HG03378 (cell line): ENCODE measurements at regions not wholly inside any gene's neighbourhood (a gene's known extent, or its start where the extent isn't known, plus 50 kb on each side); places are given as distances from the start of the nearest gene placed in this dataset.
"Not testable (repeated sequence)": the region's sequence is repeated elsewhere in the genome, so short reads cannot be mapped to it uniquely, and the experiment has no call there.

Experiments
- ATAC-seq: cut with Tn5 transposase; IDR thresholded peaks from one replicate; pipeline ENCODE4 v1.9.1; 2021; ENCODE audit warnings: mild to moderate bottlenecking, moderate library complexity; ENCODE audit not compliant: unreplicated experiment

DNA sequence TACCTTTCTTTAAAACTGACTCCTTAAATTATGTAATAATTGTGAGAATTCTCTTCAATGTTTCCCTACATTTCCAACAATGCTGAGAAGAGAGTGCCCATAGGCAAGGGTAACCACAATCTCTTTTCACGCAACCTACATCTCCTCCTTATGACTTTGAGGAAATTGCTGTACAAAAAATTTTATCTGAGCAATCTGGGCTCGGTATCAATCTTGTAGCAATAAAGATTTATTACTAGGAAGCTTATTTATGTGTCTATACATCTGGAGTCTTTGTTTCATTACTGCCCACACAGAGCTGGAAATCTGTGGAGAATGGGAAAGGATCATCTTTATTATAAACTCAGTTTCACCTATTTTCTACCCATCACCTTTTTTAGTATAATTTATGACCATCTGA is 913.8 kb upstream of the SORCS1 start:
- no peak for ATAC-seq

- ATAC-seq = no peak
Observed at GRCh38 chr10:108072466-108072865, 908.0 kb upstream of the SORCS1 start.

DNA sequence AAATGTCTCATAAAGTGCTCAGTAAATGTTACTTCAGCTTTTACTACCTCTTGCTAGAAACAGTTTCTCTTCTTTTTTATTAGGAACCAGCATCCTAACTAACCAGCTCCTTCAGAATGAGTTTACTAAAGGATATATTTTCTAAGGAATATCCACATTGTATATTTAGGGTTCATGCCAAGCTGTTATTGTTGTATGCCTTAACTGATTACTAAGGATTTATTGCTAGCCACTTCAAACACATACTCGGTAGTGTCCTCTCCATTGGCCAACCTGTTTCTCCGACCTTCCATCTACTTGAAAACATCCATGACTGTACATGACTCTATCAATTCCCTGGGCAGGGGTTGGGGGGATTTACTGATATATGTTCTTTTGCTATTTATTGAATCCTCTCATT is 906.3 kb upstream of the SORCS1 start:
- no peak for ATAC-seq

GRCh38 chr10:108069096-108069495 is 904.6 kb upstream of the SORCS1 start:
- no peak for ATAC-seq

GRCh38 chr10:108064746-108065260 is 900.3 kb upstream of the SORCS1 start:
- ATAC-seq = no peak

DNA sequence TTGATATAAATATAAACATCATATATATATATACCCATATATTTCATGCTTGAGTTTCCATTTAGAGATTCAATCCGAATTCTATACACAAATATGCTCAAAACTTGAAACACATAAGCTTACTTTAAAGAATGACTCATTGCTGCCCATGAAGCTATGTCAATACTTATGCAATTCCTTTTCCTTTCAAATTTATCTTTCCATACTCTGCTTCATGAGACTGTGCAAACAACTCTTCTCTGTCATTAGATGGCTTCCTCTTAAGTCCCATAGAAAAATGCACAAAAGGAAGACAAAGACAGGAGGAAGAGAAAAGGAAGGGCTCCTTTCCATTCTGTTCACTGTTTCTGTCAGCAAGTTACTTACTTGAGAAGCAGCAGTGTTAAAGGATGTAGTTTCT is 895.7 kb upstream of the SORCS1 start:
- no peak for ATAC-seq

DNA sequence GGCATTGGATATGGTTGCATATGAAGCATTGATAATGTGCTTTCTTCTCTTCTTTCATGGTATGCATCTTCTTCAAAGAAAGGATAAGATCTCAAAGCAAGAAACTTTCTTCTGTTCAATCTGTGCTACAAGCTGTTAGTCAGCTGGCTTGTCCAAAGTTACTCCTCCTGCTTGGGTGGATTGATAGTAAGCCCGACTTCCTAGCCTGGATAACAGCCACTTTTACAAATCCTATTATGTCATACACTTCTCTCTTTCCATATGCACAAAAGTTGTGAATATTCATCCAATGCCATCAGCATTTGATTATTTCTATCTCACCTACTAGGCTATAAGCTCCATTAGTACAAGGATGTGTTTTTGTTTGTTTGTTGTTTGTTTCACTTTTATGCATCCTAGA is 891.0 kb upstream of the SORCS1 start:
- no peak for ATAC-seq

DNA sequence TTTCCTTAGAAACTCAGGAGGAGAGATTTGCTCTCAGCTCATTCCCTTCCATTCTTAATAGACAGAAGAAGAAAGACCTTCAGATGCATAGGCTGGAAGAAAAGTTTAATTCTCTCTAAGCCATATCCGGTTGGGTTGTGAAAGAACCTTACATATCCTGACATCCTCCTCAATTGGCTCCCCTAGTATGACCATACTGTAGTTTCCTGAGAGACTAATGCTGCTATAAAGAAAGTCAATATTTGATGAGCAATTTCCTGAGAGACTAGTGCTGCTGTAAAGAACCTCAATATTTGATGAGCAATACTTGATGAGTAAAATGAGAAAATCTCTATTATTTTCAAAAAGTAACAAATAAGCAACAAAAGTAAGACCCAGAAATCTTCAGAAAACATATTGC is 888.5 kb upstream of the SORCS1 start:
- ATAC-seq = no peak

- no peak for ATAC-seq
Observed at GRCh38 chr10:108051218-108051617, 886.7 kb upstream of the SORCS1 start.

DNA sequence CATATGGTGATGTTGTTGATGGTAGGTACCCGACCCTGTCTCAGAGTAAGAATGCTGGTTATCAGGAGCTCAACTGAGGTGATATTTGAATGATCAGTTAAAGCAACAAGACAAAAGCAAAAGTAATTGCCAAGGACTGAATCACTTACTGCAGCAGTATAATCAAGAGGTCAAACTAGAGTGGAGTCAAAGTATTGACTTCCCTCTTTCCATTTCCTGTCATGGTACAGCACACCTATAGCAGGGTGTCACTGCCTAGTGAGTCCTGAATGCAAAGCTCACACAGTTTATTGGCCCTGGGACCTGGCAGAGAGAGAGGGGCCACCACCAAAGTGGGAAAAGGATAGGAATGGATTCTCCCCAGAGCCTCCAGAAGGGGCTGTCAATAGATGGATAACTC is 886.1 kb upstream of the SORCS1 start:
- ATAC-seq = no peak

- no peak for ATAC-seq
Observed at GRCh38 chr10:108049668-108050067, 885.2 kb upstream of the SORCS1 start.

DNA sequence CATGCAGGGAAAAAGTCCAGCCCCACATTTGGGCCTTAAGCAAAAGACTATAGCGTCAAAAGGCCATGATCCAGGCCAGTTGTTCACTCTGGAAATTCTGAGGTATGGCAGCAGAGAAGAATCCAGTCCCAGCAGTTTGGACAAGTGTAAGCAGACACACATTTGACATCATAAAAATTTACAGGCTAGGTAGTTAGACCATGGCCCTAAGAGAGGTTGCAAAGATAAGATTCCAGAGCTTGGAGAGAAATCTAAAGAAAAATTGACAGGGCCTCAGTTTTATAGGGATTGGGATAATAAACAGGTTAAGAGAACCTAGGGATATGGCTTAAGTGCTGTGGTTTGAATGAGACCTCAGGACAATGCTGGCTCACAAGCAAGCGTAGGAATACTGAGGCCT is 884.4 kb upstream of the SORCS1 start:
- no peak for ATAC-seq

DNA sequence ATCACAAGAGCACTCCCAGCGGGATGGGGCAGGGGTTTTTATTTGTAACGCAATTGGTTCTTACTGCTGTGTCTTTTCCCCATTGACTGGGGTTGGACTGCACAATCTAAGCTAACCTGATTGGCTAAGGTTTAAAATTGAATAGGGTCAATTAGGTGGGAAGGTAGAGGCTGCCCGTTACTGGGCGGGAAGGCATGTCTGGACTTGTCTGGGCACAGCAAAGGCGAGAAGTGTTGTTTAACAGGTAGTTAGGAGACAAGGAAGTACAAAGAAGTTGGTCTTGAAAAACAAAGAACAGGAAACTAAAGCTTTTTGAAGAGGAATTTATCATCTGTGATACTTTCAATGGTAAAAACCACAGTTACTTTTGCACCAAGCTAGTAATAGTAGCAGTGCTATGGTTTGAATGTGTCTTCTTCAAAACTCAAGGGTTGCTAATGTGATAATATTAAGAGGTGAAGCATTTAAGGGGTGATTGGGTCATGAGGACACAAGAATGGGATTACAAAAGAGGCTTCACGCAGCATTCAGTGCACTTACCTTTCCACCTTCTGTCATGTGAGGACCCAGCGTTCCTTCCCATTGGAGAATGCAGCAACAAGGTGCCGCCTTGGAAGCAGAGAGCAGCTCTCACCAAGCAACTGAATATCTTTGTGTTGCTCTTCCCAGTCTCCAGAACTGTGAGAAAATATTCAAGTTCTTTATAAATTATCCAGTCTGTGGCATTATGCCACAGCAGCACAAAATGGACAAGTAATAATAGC is 875.5 kb upstream of the SORCS1 start:
- ATAC-seq = no peak

DNA sequence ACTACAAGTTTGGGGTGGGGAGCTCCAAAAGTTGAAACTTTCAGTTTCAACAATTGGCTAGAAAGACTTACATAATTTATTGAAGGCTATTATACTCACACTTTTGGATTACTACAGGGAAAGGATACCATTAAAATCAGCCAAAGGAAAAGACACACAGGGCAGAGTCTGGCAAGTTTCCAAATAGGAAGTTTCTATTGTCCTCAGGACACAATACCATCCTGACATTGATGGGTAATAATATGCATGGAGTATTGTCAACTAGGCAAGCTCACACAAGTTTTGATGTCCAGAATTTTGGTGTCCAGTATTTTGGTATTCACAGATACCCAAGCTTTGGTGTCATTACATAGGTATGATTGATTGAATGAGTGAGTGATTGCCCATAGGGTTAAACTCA is 872.6 kb upstream of the SORCS1 start:
- ATAC-seq = no peak

DNA sequence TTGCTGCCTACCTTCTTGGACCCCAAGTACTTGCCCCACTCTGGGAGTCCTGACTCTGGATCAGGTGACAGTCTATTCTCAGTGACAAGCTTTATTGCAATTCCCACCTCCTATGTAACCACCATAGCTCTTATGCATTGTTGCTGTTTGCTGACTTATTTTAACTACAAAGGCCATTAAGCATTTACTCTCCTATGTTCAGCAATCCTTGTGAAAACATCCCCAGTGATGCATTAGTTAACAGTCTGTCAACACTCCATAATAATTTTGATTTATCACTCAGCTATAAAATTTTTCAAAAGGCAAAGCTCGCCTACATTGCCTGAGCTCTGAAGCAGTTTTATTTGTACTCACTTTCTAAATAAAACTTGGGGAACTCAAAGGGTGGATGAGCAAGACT is 871.8 kb upstream of the SORCS1 start:
- ATAC-seq = no peak

DNA sequence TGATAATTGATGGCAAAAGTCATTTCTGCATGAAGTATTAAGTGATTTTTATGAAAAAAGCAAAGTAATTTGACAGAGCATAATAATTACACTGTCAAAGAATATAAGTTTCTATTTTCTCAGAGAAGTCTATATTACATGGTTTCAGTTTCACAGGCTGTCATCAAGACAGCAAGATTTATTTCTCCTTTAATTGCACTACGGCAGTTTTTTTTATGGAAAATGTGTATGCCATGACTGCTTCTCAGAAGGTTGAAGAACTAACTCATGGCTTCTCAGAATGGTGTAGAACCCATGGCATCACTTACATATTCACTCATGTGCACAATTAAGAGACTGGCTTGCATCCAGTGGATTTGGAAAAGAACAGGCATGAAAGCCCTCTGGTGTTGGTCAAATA is 870.3 kb upstream of the SORCS1 start:
- ATAC-seq = no peak

- not testable (repeated sequence) for ATAC-seq
Observed at GRCh38 chr10:108033518-108033917, 869.0 kb upstream of the SORCS1 start.

GRCh38 chr10:108031505-108031904 is 867.0 kb upstream of the SORCS1 start:
- ATAC-seq = no peak

DNA sequence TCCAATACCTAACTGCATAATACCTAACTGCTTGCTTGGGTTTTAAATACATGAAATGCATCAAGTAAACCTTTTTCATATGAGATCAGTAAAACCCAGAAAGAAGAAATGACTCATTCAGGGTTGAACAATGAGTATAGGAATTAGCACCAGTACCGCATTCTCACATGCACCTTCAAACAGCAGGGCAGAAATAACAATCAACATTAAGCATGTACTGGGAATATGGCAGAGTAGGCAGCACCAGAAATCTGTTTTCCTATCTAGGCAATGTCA is 850.3 kb upstream of the SORCS1 start:
- peak; percentile 93 for ATAC-seq

DNA sequence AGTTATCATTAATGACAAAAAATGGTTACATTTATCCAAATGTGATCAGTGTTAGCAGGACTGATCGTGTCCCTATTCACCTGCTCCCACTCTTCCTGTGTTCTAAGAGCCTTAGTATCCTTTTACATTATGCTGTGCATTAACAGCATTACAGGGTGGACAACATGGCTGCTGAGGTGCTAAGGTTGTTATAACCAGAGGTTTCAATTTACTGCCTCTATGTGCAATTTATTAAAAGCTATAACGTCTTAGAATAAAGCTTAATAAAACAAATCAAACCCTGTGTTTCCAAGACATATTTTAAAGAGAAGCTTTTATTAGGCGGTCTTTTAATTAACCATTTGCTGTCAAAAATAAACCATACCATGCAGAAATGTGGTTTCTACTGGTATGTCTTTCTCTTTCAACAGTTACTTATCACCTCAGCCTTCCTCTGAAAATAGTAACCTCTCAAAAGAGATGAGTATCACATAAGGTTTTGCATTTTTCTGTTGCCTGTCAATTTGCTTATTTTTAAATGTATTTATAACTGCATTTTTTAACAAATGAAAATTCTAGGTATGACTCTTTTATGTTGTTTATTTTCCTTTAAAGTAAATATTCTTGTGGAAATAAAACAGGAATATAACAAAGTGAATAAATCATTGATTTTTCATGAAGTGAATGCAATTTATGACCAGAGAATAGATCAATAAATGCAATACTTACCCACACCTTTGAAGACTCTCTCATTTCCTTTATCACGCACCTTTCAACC is 849.8 kb upstream of the SORCS1 start:
- peak; percentile 67 for ATAC-seq

DNA sequence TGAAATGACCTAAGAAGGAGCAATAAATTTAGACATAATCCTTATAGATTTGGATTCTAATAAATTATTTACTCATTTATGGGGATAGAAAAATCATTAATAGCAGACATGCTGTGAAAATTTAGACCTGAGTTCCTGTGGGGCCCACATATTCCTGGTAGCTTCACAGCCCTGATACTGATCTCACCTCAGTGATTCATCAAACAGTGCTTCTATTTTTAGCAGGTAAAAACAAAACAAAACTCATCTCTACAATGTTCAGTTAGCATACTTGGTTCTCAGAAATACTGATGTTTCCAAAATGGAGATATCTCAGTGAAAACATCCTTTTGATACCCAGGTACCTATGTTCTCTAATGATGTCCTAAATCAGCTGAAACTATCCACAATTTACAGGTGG is 841.1 kb upstream of the SORCS1 start:
- no peak for ATAC-seq

- no peak for ATAC-seq
Observed at GRCh38 chr10:108003576-108003975, 839.1 kb upstream of the SORCS1 start.

DNA sequence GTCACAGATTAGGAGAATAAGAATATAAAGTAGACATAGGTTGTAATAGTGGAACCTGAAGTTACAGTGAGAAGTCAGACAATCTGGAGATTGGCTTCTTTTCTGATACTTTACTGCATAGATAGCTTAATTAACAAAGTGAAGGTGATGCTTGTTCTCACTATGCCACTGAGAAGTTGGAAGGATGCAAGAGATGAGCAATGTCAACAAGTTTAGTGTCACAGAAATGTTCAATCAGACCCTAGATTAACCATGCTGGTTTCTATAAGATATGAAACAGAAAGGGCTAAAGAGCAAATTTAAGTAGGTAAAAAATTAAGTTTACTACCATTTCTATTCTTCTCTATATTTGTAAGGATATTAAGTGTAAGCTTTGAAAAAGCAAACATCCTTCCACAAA is 838.6 kb upstream of the SORCS1 start:
- ATAC-seq = no peak
